ENCODE measurements at regions not wholly inside any gene's neighbourhood (a gene's known extent, or its start where the extent isn't known, plus 50 kb on each side); places are given as distances from the start of the nearest gene placed in this dataset.

- no peak for DNase-seq
Measured at GRCh38 chr6:62669831-62670230, 383.8 kb upstream of the KHDRBS2 start.

DNA sequence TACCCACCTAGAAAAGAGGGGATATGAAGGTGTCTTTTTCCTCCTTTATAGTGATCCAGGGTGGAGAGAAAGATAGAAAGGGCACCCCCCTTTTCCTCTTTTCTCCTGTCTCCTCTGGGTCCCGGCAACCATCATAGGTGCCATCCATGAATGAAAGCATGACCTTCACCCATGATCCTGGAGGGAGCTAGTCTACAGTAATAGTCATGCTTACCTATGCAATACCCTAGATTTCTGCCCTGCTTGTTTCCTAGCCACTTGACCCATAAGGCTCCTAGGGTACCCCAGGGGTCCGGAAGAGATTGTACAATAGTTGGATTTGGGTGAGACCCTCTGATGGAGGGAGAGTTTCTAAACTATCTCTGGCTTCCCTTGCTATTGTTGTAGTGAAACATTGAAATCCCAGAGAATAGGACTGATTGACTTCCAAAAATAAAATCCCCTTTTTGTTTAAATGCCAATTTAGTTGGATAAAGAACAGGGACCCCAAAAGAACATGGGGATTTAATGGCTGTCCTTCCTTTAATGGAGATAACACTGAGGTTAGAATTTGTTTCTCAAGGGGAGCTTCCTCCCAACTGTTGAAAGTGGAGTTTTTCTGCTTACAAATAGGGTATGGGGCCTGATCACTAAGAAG is 366.8 kb upstream of the KHDRBS2 start:
- peak; percentile 12 for DNase-seq

GRCh38 chr6:62645274-62645673 is 359.2 kb upstream of the KHDRBS2 start:
- DNase-seq, result no peak

GRCh38 chr6:62640749-62641148 is 354.7 kb upstream of the KHDRBS2 start:
- DNase-seq, result peak; percentile 26

GRCh38 chr6:62626661-62627060 is 340.6 kb upstream of the KHDRBS2 start:
- DNase-seq, result no peak

DNA sequence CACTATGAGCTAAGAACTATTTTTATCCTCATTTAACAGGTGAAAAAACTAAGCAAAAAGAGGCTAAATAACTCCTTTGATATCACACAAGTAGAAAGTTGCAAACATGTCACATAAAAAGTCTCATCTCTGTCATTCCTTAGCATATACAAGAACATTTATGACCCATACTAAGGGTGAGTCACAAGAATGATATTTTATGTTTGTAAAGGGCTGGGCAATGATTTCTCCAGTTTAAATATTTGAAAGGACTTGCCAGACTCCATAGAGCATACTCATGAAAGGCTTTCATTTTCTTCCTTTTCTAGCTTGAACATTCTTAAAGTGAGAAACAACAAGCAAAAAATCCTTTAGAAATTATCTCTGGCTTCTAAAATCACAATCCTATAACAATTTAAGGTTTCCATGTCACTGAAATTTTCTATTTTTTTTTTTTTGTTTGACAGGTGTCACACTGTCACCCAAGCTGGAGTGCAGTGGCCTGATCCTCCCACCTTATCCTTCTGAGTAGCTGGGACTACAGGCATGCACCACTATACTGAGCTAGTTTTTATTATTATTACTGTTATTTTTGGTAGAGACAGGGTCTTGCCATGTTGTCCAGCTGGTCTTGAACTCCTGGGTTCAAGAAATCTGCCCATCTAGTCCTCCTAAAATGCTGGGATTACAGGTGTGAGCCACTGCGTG is 338.0 kb upstream of the KHDRBS2 start:
- DNase-seq, result no peak

GRCh38 chr6:62615366-62616015 is 329.5 kb upstream of the KHDRBS2 start:
- no peak for DNase-seq

GRCh38 chr6:62614442-62614841 is 328.4 kb upstream of the KHDRBS2 start:
- DNase-seq, result peak; percentile 31

DNA sequence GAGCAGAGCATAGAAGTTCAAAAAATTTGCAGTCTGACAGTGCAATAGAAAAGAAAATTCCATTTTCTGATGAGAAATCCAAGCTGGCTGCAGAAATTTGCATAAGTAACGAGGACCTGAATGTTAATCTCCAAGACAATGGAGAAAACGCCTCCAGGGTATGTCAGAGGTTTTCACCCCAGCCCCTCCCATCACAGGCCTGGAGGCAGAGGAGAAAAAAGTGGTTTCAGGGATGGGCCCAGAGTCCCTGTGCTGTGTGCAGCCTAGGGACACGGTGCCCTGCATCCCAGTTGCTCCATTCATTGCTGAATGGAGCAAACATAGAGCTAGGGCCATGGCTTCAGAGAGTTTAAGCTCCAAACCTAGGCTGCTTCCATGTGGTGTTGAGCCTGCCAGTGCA is 327.9 kb upstream of the KHDRBS2 start:
- DNase-seq, result no peak

DNA sequence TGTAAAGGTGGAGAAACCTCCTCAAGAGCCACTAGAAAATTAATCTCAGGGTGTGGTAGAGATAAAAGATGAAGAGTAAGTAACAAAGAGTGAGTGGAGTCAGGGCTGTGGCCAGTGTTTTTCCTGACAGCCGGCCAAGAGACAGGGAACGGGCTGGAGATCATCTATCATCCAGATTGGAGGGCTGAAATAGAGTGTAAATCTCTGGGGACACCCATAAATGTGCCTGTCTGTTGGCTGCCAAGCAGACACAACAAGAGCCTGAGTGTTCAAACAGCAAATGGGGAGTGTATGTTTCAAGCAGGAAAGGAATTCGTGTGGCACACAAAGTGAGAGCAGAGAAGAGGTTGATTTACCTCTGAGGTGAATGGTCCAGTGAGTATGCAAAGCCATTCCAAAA is 326.4 kb upstream of the KHDRBS2 start:
- no peak for DNase-seq

- no peak for DNase-seq
Measured at GRCh38 chr6:62570372-62570771, 284.3 kb upstream of the KHDRBS2 start.

DNA sequence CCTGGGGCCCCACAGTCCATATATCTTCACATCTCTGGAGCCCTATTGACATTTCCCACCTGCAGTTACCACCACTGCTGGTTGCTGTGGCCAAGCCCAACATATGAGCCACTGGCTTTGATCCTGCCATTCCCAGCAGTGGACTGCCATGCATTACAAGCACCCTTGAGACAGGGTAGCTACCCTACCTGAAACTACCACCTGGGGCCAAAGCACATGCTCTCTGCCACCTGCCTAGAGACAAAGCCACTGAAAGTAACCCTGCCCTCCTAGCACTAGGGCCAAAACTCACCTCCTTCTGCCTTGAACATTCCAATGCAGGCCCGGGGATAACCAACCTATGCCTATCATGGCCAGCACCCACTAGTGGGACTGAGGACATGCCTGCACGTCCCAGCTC is 255.5 kb upstream of the KHDRBS2 start:
- DNase-seq, result no peak

GRCh38 chr6:62530985-62531384 is 245.0 kb upstream of the KHDRBS2 start:
- no peak for DNase-seq

DNA sequence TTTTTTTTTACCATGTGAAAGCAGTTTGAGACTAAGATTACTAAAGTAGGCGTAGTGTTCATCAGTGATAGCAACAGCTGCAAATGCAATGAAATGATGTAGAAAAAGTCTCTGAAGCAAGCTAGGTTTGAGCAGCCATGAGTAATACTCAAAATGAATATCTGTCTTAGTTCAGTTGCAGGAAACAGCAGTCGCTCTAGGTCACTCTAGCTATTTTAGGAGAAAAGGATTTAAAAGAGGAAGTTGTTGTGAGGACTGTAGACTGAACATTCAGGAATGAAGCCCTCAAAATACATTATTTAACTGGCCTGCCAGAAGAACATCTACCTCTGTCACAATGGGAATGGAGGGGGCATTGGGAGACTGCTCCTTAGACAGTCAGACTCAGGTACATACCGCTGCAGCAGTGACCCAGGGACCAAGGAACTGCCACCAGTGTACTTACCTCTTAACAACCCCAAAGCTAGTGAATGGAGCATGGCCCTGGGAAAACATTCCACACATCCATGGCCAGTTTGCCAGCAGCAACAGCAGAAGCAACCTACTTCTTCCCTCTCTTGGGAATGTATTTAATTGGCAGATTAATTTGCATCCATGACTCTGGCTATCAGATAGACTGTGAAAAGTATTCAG is 243.0 kb upstream of the KHDRBS2 start:
- no peak for DNase-seq

GRCh38 chr6:62523630-62524029 is 237.6 kb upstream of the KHDRBS2 start:
- DNase-seq, result no peak

- no peak for DNase-seq
Measured at GRCh38 chr6:62519574-62519973, 233.5 kb upstream of the KHDRBS2 start.

- DNase-seq, result no peak
Measured at GRCh38 chr6:62516291-62517141, 230.5 kb upstream of the KHDRBS2 start.

DNA sequence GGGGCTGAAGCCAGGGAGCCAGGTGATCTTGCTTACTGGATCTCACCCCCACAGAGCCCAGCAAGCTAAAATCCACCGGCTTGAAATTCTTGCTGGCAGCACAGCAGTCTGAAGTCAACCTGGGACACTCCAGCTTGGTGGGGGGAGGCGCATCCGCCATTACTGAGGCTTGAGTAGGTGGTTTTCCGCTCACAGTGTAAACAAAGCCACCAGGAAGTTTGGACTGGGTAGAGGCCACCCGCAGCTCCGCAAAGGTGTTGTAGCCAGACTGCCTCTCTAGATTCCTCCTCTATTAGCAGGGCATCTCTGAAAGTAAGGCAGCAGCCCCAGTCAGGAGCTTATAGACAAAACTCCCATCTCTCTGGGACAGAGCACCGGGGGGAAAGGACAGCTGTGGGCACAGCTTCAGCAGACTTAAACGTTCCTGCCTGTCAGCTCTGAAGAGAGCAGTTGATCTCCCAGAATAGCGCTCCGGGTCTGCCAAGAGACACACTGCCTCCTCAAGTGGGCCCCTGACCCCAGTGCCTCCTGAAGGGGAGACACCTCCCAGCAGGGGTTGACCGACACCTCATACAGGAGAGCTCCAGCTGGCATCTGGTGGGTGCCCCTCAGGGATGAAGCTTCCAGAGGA is 206.3 kb upstream of the KHDRBS2 start:
- no peak for DNase-seq

- DNase-seq, result no peak
Measured at GRCh38 chr6:62480544-62480943, 194.5 kb upstream of the KHDRBS2 start.

DNA sequence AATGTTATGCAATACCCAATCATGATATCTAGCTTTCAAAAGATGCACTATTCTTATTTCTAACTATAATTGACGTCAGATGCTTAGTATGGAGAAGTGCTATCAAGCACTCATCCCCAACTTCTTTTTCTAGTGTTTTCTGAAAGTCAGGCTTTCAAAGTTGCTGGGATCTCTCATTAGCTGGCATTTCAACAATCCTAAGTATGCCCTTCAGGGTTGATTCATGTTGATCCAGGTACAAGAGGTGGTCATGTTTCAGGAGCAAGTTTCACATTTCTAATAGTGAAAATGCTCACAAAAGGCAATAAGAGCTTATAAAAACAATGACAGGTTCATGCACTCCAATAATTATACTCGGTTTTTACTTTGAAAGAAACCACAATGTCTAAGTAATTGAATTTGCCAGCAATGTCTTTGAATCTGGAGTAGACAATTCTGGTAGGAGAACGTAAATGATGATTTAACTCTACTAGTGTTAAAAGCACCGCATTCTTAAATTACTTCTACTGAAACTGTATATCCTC is 193.7 kb upstream of the KHDRBS2 start:
- no peak for DNase-seq

DNA sequence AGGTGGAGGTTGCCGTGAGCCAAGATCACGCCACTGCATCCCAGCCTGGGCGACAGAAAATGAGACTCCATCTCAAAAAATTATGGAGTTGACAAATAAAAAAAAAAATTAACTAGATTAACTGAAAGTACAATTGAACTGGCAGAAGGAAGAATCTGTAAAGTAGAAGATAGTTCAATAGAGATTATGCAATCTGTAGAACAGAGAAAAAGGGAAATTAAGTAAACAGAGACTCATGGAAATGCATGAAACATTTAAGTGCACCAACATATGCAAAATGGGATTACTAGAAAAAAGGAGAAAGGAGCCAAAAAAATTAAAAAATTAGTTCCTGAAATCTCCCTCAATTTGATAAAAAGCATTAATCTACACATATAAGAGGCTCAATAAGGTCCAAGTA is 188.8 kb upstream of the KHDRBS2 start:
- DNase-seq, result no peak

GRCh38 chr6:62466607-62467006 is 180.6 kb upstream of the KHDRBS2 start:
- no peak for DNase-seq

Measured in NCI-H82 (cell line).